Stomach (tissue), 8 donors: ENCODE measurements at regions not wholly inside any gene's neighbourhood (a gene's known extent, or its start where the extent isn't known, plus 50 kb on each side); places are given as distances from the start of the nearest gene placed in this dataset.

Experiments
- DNase-seq, 2 donors: peaks; one replicate each; pipeline versions ENCODE4 v3.0.0 to v3.0.0-alpha.2; 2013 to 2019
- H3K27ac ChIP-seq, 5 donors: fragments of 200-600 bp in 4 of 5; sonication (generic) in 4 of 5; one replicate each; pipeline ENCODE4 v1.5.1; 2013 to 2019; ENCODE audit warnings: mild to moderate bottlenecking in 1 of 5, moderate library complexity in 1 of 5
- H3K27me3 ChIP-seq, 3 donors: fragments of 200-600 bp; sonication (generic); one replicate each; pipeline ENCODE4 v1.5.1; 2017 to 2019; ENCODE audit warnings: mixed run types in 1 of 3
- H3K36me3 ChIP-seq, 4 donors: fragments of 200-600 bp; sonication (generic); 1 replicate in 3 of 4; 2 replicates in 1 of 4; pipeline ENCODE4 v1.5.1; 2016 to 2019
- H3K4me1 ChIP-seq, 4 donors: fragments of 200-600 bp; sonication (generic); one replicate each; pipeline ENCODE4 v1.5.1; 2016 to 2019
- H3K4me3 ChIP-seq, 4 donors: fragments of 200-600 bp; sonication (generic) in 3 of 4; one replicate each; pipeline ENCODE4 v1.5.1; 2016 to 2019; ENCODE audit warnings: mild to moderate bottlenecking in 1 of 4
- H3K9me3 ChIP-seq, 4 donors: fragments of 200-600 bp; sonication (generic); one replicate each; pipeline ENCODE4 v1.5.1; 2016 to 2019
- CTCF ChIP-seq, 7 experiments: fragments of 450-650 bp in 4 of 7; fragments of 200-600 bp in 3 of 7; sonication (generic) in 3 of 7; IDR thresholded peaks; one replicate each; pipeline ENCODE4 v1.5.1; 2016 to 2019; ENCODE audit warnings: antibody characterized with exemption in 7 of 7, control low read depth in 2 of 7, mild to moderate bottlenecking in 1 of 7
- EP300 ChIP-seq: sonication (generic); formaldehyde crosslinking; IDR thresholded peaks from one replicate; pipeline ENCODE4 v1.6.1; 2017; ENCODE audit warnings: antibody characterized with exemption
- POLR2A ChIP-seq, 4 donors: fragments of 450-650 bp; IDR thresholded peaks; one replicate each; pipeline ENCODE4 v1.6.1; 2016; ENCODE audit warnings: antibody characterized with exemption in 4 of 4, control low read depth in 2 of 4, mild to moderate bottlenecking in 1 of 4, moderate library complexity in 1 of 4
- POLR2AphosphoS5 ChIP-seq, 3 donors: sonication (generic); formaldehyde crosslinking; IDR thresholded peaks; one replicate each; pipeline ENCODE4 v1.6.1; 2016; ENCODE audit warnings: antibody characterized with exemption in 3 of 3
- WGBS, 5 donors: extraction: QIAGEN DNeasy Blood & Tissue Kit in 3 of 5; methylation state at CpG; one replicate each; pipeline versions ENCODE4 v1.1.5 to v1.1.7; 2013 to 2018; 5-methylcytosine and 5-hydroxymethylcytosine counted together
- intact Hi-C: fragments of 100-400 bp; cut with DNase I; formaldehyde crosslinking; loops from one replicate; pipeline ENCODE4 v1.15.1; 2023; ENCODE audit warnings: low total_unique reads
- donor health status: healthy with polysubstance abuse.
- donor health status: Bipolar disorder and iron deficiency.
- donor health status: healthy.

- intact Hi-C loops: no loop called here
- no peaks in the 10 kb centered on the region for H3K36me3 ChIP-seq
- H3K27ac ChIP-seq: no peak overlapping the region
- H3K9me3 ChIP-seq: peaks cover 0 to 7% (median 5%) of the 10 kb centered on the region in 4 donors
- no peak for DNase-seq
- TF ChIP-seq POLR2AphosphoS5 (IDR thresholded peaks at IDR 0.05) (no peak), CTCF (IDR thresholded peaks at IDR 0.05) (no peak), EP300 (no peak), POLR2A (IDR thresholded peaks at IDR 0.05) (no peak)
- no peaks in the 10 kb centered on the region for H3K4me1 ChIP-seq
- H3K27me3 ChIP-seq: no peaks in the 10 kb centered on the region
- no peak overlapping the region for H3K4me3 ChIP-seq
- WGBS, 5 donors: 88 to 96% (median 93%) methylated on average over 2 of the region's 2 CpGs
Observed at GRCh38 chr12:29944269-29945000, 160.7 kb upstream of the TMTC1 start.

GRCh38 chr12:29943683-29944082, 159.9 kb upstream of the TMTC1 start:
- peaks cover 0 to 7% (median 5%) of the 10 kb centered on the region in 4 donors for H3K9me3 ChIP-seq
- H3K36me3 ChIP-seq: no peaks in the 10 kb centered on the region
- no peak overlapping the region for H3K27ac ChIP-seq
- no peak for TF ChIP-seq EP300
- TF ChIP-seq CTCF (IDR thresholded peaks at IDR 0.05): no peak
- no peak for TF ChIP-seq POLR2A (IDR thresholded peaks at IDR 0.05)
- no peak for TF ChIP-seq POLR2AphosphoS5 (IDR thresholded peaks at IDR 0.05)
- no peaks in the 10 kb centered on the region for H3K4me1 ChIP-seq
- no peak for DNase-seq
- 21 to 47% (median 41%) methylated on average over 2 of the region's 2 CpGs for WGBS, 5 donors
- no peak overlapping the region for H3K4me3 ChIP-seq
- intact Hi-C loops: no loop called here
- H3K27me3 ChIP-seq: no peaks in the 10 kb centered on the region

- Histone ChIP-seq H3K27ac (no peak overlapping the region), H3K27me3 (no peaks in the 10 kb centered on the region), H3K4me1 (no peaks in the 10 kb centered on the region), H3K9me3 (peaks cover 0 to 7% (median 5%) of the 10 kb centered on the region in 4 donors), H3K36me3 (no peaks in the 10 kb centered on the region), H3K4me3 (no peak overlapping the region)
- intact Hi-C loops: no loop called here
- DNase-seq: no peak
- TF ChIP-seq CTCF (IDR thresholded peaks at IDR 0.05): no peak
- no peak for TF ChIP-seq EP300
- TF ChIP-seq POLR2A (IDR thresholded peaks at IDR 0.05): no peak
- TF ChIP-seq POLR2AphosphoS5 (IDR thresholded peaks at IDR 0.05): no peak
Observed at GRCh38 chr12:29940811-29941210, 157.1 kb upstream of the TMTC1 start.

- no peak for TF ChIP-seq EP300
- TF ChIP-seq POLR2AphosphoS5 (IDR thresholded peaks at IDR 0.05): no peak
- no peak for DNase-seq
- no peaks in the 10 kb centered on the region for H3K4me1 ChIP-seq
- no peaks in the 10 kb centered on the region for H3K27me3 ChIP-seq
- no peaks in the 10 kb centered on the region for H3K36me3 ChIP-seq
- no peak overlapping the region for H3K4me3 ChIP-seq
- no peaks in the 10 kb centered on the region for H3K9me3 ChIP-seq
- no peak overlapping the region for H3K27ac ChIP-seq
- intact Hi-C loops: no loop called here
Observed at GRCh38 chr12:29930503-29930902, 146.8 kb upstream of the TMTC1 start.

- intact Hi-C loops: no loop called here
- no peak for DNase-seq
- Histone ChIP-seq H3K4me3 (no peak overlapping the region), H3K9me3 (no peaks in the 10 kb centered on the region), H3K36me3 (no peaks in the 10 kb centered on the region), H3K27ac (no peak overlapping the region), H3K27me3 (no peaks in the 10 kb centered on the region), H3K4me1 (no peaks in the 10 kb centered on the region)
- no peak for TF ChIP-seq POLR2A (IDR thresholded peaks at IDR 0.05)
- TF ChIP-seq POLR2AphosphoS5 (IDR thresholded peaks at IDR 0.05): no peak
- TF ChIP-seq CTCF (IDR thresholded peaks at IDR 0.05): no peak
- no peak for TF ChIP-seq EP300
- WGBS, 5 donors: 62 to 77% (median 62%) methylated on average over 2 of the region's 2 CpGs
Observed at GRCh38 chr12:29929295-29929694, 145.6 kb upstream of the TMTC1 start.
